Liver (tissue), 3 donors: ENCODE measurements at regions not wholly inside any gene's neighbourhood (a gene's known extent, or its start where the extent isn't known, plus 50 kb on each side); places are given as distances from the start of the nearest gene placed in this dataset.

Source experiments
- CTCF ChIP-seq: fragments of 150-350 bp; IDR thresholded peaks from 2 replicates; pipeline ENCODE4 v1.5.1; 2017; ENCODE audit warnings: improper control_type of control experiment, low read depth, low read length; ENCODE audit not compliant: missing input control
- EGR1 ChIP-seq, 2 donors: IDR thresholded peaks; 2 replicates each; pipeline ENCODE4 v1.6.1; 2016 to 2018; ENCODE audit warnings: antibody characterized with exemption in 2 of 2, low read depth in 2 of 2
- FOXA1 ChIP-seq: IDR thresholded peaks from 2 replicates; pipeline ENCODE4 v1.6.1; 2016; ENCODE audit warnings: antibody characterized with exemption
- GABPA ChIP-seq, 2 donors: IDR thresholded peaks in 1 of 2; conservative IDR thresholded peaks in 1 of 2; 2 replicates each; pipeline ENCODE4 v1.6.1; 2016; ENCODE audit warnings: antibody characterized with exemption in 2 of 2, mild to moderate bottlenecking in 1 of 2, moderate library complexity in 1 of 2
- JUND ChIP-seq, 2 donors: IDR thresholded peaks; 2 replicates each; pipeline ENCODE4 v1.6.1; 2016; ENCODE audit warnings: antibody characterized with exemption in 2 of 2
- RAD21 ChIP-seq, 2 donors: IDR thresholded peaks; 2 replicates each; pipeline ENCODE4 v1.6.1; 2016; ENCODE audit warnings: antibody characterized with exemption in 2 of 2, mild to moderate bottlenecking in 2 of 2
- REST ChIP-seq: IDR thresholded peaks from 2 replicates; pipeline ENCODE4 v1.6.1; 2016; ENCODE audit warnings: antibody characterized with exemption, mild to moderate bottlenecking
- RXRA ChIP-seq, 2 donors: IDR thresholded peaks; 2 replicates each; pipeline ENCODE4 v1.6.1; 2017 to 2018; ENCODE audit warnings: antibody characterized with exemption in 2 of 2, mild to moderate bottlenecking in 1 of 2
- SP1 ChIP-seq: IDR thresholded peaks from 2 replicates; pipeline ENCODE4 v1.6.1; 2018; ENCODE audit warnings: antibody characterized with exemption, mild to moderate bottlenecking
- TAF1 ChIP-seq: conservative IDR thresholded peaks from 2 replicates; pipeline ENCODE4 v1.6.1; 2016; ENCODE audit warnings: antibody characterized with exemption, mild to moderate bottlenecking
- YY1 ChIP-seq: IDR thresholded peaks from 2 replicates; pipeline ENCODE4 v1.6.1; 2016; ENCODE audit warnings: antibody characterized with exemption, mild to moderate bottlenecking
- TF ChIP-seq, protein P1 (sequence below): IDR thresholded peaks from 2 replicates; pipeline ENCODE4 v1.6.1; 2016; ENCODE audit warnings: antibody characterized with exemption
- TF ChIP-seq, protein P2 (sequence below): IDR thresholded peaks from 2 replicates; pipeline ENCODE4 v1.6.1; 2016; ENCODE audit warnings: antibody characterized with exemption
- donor health status: healthy.
- donor health status: healthy.

DNA sequence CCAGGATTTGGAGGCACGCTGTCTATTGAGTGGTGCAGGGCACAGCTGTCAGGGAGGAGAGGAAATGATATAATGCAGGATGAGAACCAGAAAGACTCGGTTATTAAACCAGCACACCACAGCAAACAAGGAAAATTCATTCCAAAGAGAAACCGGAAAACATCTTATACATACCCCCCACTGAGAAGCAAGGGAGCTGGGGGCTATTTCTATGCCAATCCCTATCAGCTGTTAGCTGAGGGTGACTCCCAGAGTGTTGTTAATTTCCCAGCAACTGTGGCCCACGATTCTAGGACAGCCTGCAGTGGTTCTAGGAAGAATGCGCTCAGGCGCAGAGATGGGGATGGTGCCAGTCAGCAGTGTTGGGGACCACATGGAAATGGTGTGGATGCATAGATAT, 467.3 kb downstream of the PMP22 start:
- TF ChIP-seq CTCF (no peak), REST (no peak), GABPA (IDR thresholded peaks at IDR 0.05 in 1 of 2, conservative IDR thresholded peaks at IDR 0.05 in 1 of 2) (no peak), SP1 (no peak), RAD21 (IDR thresholded peaks at IDR 0.05) (no peak), FOXA1 (no peak), RXRA (IDR thresholded peaks at IDR 0.05) (no peak), EGR1 (IDR thresholded peaks at IDR 0.05; ENCODE audit: low read depth in 2 of 2) (no peak), YY1 (no peak), TAF1 (no peak), JUND (IDR thresholded peaks at IDR 0.05) (no peak)
- TF ChIP-seq, protein P1, sequence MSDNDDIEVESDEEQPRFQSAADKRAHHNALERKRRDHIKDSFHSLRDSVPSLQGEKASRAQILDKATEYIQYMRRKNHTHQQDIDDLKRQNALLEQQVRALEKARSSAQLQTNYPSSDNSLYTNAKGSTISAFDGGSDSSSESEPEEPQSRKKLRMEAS = no peak
- TF ChIP-seq, protein P2, sequence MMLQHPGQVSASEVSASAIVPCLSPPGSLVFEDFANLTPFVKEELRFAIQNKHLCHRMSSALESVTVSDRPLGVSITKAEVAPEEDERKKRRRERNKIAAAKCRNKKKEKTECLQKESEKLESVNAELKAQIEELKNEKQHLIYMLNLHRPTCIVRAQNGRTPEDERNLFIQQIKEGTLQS = no peak
